ENCODE measurements at regions not wholly inside any gene's neighbourhood (a gene's known extent, or its start where the extent isn't known, plus 50 kb on each side); places are given as distances from the start of the nearest gene placed in this dataset.

- no peak for DNase-seq
These were observed 50.3 kb upstream of the FNDC1 start for GRCh38 chr6:159118924-159119323.

DNA sequence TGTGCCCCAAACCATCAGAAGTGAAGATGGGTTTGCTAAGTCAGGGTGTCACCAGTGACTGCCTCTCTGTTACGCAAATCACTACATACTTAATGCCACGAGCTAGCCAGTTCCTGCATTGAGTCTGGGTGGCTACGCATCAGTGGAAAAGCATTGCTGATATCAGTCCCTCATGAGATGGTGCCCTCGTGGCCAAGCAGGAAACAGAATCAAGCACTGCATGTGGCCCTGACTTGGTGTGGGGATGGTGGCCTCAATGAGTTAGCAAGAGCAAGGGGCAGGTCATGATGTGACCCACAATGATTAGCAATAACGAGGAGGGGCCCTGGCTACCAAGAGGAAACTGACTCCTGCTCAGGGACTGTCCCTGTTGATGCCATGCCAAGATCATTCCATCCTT, 51.6 kb upstream of the FNDC1 start:
- DNase-seq: no peak

- DNase-seq: peak; percentile 52
These were observed 52.2 kb upstream of the FNDC1 start for GRCh38 chr6:159117046-159117445.

DNA sequence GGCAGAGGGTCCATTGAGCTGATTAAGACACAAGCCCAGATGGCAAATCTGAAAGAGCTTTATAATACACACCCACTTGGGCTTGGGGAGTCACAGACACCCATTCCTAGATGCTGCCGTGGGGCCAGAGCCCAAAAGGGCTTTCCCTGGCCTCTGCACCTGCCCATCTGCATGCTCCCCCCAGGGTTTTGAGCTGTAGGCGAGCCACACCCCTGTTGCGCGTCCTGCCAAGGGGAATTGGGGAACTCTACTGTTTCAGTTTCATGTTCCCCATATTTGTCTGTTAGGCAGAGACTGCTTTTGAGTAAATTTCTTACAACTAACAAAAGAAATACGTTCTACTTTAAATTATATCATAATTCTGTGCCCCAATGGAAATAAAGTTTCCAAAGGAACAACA, 52.9 kb upstream of the FNDC1 start:
- DNase-seq: no peak

- DNase-seq: no peak
These were observed 54.6 kb upstream of the FNDC1 start for GRCh38 chr6:159114569-159114968.

- no peak for DNase-seq
These were observed 56.0 kb upstream of the FNDC1 start for GRCh38 chr6:159113223-159113622.

- no peak for DNase-seq
These were observed 56.5 kb upstream of the FNDC1 start for GRCh38 chr6:159112714-159113113.

- DNase-seq: no peak
These were observed 58.5 kb upstream of the FNDC1 start for GRCh38 chr6:159110748-159111147.

DNA sequence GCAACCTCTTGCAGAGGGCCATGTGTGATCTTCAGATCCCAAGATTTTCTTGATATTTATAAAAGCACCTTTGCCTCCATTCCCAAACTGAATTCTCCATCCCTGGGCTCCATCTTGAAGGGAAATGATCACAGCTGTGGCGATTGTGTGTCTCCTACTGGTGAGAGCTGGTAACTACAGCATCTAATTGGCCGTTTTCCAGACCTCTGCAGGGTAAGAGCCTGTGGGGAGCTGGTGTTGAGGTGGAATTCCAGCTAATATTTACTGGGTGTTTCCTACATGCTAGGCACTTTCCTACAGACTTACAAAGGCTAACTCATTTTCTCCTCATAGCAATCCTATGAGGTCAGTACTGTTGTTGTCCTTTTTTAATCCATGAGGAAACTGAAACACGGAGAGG, 59.2 kb upstream of the FNDC1 start:
- DNase-seq: peak; percentile 62

GRCh38 chr6:159109391-159109790, 59.8 kb upstream of the FNDC1 start:
- no peak for DNase-seq

DNA sequence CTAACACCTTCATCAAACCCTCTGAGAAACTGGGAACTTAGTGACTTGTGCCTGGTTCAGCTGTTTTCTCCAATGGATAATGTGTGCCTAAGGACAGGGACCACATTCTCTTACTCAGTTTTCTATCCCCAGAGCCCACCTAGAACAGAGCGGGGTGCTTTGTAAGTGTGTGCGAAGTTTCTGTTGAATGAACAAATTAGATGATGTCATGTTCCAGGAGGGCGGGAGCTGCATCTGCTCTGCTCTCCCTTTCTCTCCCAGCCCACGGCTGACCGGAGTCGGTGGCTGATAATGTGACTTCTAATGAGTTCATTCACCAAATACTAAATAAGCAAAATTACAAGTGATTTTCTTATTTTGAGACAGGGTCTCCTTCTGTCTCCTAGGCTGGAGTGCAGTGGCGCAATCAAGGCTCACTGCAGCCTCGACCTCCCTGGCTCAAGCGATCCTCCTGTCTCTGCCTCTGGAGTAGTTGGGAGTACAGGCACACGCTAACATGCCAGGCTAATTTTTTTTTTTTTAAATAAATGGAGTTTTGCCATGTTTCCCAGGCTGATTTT, 60.7 kb upstream of the FNDC1 start:
- DNase-seq: no peak

DNA sequence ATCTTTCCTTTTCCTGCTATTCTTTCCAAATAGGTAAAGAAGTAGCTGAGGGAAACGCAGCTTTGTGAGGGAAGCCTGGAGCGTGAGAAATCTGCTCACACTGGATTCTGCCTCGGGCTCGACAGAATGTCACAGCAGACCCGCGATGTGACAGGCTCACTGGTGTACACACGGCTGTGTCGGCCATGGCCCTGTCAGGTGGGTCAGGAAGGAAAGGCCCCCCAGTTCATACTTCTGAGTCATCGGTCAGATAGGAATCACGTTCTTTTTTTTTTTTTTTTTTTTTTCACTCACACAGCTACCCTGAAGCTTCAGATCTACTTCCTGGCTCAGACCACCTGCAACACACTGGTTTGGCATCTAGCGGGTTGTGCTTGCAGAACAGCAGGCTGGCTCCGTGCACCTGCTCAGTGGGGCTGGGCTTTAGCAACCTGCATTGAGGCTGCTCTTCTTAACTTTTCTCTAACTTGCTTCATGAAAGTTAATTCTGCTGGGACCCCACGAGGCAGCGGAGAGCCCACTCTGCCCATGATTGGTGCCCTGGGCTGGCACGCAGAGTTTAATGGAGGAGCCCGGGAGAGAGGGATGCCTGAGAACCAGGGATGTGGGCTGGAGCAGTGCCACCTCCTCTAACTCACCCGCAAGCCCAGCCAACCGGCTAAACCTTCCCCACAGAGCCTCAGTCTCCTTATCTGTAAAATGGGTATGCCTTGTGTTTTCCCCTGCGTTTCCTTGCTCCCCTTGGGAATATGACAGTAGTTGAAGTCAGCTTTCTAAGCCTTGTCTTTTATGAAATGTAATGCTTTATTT, 61.5 kb upstream of the FNDC1 start:
- no peak for DNase-seq

DNA sequence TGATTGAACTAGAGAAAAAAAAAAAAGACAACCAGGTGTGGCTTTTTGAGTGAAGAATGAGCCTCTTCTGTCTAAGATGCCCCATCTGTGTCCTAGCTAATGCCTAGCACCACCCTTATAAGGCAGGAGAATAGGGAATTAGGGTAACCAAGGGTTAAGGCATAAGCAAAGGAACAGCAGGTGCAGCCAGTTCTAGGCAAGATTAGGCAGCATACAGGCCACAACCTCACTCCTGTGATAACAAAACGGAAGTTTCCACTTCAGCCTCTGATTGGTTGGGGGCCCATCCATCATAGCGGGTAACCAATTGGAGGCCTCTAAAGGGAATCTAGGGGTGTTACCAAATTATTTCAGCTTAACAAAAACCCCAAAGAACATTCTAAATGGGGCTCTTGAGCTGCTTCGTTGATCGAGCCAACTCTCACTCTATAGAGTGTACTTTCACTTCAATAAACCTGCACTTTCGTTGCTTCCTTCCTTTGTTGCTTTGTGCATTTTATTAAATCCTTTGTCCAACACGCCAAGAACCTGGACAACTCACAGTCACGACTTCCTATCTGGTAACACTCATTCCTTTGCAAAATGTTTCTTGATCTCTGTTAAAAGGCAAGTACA, 61.9 kb upstream of the TAGAP start:
- peak; percentile 58 for DNase-seq

DNA sequence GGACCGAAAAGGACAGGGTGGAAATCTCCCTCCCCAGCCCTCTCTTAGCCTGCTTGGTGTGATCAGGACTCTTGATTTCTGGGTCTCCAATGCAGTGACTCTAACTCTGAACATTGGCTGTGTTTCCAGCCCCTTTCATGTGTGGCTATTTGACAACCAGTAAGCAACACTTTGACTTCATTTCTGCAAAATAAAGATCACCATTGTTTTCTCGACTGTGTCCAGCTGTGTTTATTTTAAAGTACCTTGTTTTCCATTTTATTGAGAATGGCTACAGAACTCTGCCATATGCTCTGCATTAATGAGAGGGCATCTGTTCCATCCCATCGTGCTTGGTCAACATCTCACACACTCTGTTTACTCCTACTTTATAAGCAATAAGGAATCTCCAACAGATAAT, 60.9 kb upstream of the TAGAP start:
- no peak for DNase-seq

DNA sequence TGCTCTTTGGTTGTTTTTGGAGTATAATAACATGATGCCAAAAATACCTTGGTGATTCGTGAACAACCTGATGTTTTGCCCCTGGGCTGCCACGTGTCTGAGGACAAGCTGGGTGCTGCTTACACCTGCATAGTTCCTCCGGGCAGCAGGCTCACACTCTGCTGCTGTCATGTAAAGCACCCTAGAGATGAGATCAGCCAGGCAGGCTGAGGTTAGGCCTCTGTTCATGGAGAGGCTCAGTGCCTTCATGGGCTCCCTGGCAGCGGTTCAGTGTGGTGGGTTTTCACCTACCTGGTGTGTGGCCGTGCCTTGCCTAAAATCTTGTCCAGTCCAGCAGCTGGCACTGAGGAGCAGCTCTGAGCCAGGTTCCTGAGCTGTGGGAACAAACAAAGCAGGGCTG, 60.1 kb upstream of the TAGAP start:
- DNase-seq: no peak

GRCh38 chr6:159104163-159104925, 59.6 kb upstream of the TAGAP start:
- DNase-seq: peak; percentile 54

GRCh38 chr6:159103396-159104162, 58.8 kb upstream of the TAGAP start:
- no peak for DNase-seq

- no peak for DNase-seq
These were observed 57.8 kb upstream of the TAGAP start for GRCh38 chr6:159102373-159103160.

DNA sequence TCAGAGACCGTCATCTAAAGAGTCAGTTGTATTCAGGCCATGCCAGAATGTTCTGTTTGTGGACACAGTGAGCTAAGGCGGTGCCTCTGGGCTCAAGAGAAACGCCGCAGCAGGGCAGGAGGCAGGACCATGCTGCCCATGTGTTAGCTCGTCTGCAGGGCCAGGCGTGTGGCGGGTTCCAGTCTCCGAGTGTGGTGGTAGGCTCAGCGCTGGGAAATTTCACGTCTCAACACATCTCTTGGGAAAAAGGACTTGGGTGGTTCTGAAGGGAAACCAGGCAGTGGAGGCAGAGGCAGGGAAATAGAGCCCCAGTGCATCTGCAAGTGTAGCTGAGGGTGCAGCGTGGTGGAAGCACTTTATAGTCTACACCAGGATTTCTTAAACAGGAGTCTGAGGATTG, 56.9 kb upstream of the TAGAP start:
- no peak for DNase-seq

DNA sequence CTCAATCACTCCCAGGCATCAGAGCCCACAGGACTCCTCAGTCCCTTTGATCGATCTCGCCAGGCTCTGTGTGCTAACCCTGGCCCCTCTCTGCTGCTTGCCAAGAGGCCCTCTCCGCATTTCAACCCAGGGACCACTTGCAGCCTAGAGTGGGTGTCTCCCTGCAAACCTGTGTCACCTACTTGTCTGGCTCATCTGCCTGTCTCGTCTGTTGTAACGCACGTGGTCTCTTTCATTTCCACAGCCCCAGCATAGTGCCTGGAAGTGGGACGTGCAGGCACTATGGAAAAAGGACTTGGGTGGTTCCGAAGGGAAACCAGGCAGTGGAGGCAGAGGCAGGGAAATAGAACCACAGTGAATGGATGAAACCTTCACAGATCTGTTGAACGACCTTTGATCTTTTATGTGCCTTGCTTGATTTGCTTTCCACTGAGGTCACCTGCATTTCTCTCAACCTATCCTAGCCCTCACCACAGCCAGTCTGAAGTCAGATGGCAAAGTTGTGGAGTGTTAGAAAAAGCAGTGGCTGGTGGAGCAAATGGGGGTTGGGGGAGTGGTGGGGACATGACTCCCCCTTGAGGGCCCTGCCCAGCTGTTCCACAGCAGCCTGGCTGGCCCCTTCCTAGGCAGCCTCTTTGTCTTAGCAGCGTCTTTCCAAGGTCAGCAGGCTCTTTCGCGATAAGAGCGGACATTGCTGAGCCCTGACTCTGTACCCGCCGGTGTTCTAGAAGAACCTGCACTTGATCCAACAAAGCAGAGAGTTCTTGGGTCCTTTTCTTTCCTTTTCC, 55.8 kb upstream of the TAGAP start:
- DNase-seq: no peak

DNA sequence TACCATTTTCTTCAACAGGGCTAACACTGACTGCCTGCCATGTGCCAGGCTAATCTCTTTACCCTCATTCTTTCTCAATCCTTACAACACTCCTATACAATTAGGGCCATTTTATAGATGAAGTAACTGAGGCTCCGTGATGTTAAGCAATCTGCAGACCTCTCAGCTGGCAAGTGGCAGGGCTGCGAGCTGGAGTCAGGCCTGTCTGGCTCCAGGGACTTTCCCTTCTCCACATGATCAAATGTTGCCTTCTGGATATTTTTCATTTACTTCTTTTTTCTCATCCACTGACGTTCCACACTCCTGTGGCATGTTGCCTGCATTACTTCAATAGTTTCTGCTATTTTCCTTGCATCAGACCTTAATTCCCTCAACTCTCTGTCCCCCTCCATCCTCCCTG, 55.2 kb upstream of the TAGAP start:
- DNase-seq: peak; percentile 20

Measured in fibroblast of skin of scalp (primary cell).